ENCODE measurements at regions not wholly inside any gene's neighbourhood (a gene's known extent, or its start where the extent isn't known, plus 50 kb on each side); places are given as distances from the start of the nearest gene placed in this dataset.
"Not testable (repeated sequence)": the region's sequence is repeated elsewhere in the genome, so short reads cannot be mapped to it uniquely, and the experiment has no call there.

DNA sequence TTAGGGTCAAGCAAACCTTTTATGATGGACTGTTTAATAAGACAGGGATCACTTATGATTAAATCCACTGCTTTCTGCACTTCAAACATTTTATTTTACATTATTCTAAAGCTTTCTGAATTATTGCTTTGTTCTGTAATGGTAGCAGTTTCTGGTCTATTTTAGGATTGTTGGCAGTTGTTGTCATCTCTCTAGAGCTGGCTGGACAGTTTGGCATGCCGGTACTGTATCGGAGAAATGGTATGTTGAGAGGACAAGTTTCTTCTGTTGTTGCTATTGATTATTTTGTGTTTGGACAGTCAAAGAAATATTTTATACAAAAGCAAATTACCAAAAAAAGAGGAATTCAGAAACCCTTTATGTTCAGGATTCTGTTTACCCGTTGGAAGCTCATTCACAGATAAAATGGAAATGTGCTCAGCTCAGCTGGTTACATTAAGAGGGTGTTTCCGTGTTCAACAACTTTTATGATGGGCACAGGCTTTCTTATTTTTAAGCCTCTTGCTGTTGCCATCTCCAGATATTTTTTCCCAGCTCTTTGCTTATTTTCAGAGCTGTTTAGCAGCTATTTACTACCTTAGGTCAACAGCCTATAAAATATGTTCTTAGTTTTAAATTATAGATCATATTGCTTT lies 214.6 kb upstream of the IGFBP7 start:
- DNase-seq (ENCODE audit: low read depth), result no peak

DNA sequence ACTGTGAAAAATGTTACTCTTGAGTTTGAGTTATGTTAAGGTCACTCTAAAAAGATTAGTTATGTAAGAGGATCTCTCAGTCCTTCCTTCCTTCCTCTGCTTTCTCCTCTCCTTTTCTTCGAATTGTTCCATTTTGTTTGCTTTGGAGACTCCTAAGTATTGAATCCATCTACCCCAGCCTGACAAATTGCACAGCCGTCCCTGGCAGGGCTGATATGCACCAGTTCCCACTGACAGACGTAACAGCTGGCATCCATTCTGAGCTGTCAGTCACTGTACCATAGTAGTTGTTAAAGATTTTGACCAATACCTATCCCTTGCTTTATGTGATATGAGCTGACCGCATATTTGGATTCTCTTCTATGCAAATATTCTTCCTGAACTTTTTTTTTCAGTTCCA lies 210.7 kb upstream of the IGFBP7 start:
- no peak for DNase-seq (ENCODE audit: low read depth)

DNA sequence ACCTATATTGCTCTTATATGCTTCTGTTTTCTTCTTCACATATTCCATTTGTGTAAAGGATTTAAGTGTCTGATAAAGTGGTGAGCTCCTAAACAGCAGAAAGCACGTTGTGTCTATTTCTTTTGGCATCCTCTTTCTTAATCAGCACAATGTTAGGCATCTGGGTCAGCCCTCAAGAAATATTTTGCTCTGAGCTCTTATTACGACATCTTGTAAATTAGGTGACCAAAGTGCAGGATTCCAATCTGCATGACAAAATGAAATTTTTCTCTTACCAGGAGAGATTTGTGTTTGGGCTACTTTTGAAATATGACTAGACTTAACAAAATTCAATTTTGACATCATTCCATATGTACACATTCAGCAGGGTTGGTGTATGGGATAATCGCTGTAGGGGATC lies 210.0 kb upstream of the IGFBP7 start:
- DNase-seq (ENCODE audit: low read depth), result no peak

DNA sequence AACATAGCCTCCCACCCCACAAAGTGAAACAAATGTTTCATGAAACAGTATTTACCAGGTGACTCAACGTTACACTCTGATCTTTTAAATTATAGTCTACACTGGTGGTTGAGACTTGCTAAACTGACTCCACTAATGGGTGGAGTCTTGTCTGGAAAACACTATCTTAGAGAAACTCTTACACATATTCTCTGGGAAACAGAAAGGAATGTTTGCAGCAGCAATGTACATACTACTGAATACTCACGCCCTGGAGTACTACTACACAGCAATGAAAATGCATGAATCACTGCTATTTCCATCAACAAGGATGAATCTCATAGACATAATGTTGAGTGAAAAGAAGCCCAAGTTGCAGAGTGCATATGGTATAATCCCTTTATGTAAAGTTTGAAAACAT lies 208.5 kb upstream of the IGFBP7 start:
- DNase-seq (ENCODE audit: low read depth), result no peak

DNA sequence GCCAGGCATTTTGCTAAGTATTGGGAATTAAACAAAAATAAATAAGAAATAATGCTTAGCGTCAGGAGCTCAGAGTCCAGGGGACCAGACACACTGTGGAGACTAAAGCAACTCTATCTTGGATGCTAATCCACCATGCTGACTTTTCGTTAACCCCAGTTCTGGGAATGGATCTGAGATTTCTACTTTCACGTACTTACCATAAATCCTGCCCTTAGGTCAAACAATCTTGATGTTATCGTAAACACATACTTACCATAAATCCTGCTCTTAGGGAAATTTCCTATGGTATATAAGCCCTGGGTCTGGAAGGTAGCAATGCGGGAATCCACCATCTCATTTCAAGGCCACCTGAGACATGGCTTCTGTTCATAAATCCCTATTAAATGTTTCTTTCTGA lies 204.5 kb upstream of the IGFBP7 start:
- DNase-seq (ENCODE audit: low read depth), result no peak

DNA sequence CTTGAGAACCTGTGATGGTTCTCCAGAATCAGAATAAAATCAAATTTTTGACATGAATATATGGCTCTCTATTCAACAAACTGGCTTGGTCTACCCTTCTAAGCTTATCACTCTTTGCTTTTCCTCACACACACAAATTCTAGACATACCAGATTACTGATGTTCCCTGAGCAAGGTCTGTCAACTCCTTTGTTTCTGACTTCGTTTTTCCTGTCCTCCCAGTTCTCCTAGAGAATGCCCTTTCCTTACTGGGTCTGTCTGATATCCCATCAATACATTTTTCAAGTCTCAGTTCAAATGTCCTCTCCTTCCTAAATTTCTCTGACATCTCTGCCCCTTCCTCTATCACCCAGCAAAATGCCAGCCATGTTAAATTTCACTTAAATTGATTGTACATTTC lies 202.1 kb upstream of the IGFBP7 start:
- no peak for DNase-seq (ENCODE audit: low read depth)

DNA sequence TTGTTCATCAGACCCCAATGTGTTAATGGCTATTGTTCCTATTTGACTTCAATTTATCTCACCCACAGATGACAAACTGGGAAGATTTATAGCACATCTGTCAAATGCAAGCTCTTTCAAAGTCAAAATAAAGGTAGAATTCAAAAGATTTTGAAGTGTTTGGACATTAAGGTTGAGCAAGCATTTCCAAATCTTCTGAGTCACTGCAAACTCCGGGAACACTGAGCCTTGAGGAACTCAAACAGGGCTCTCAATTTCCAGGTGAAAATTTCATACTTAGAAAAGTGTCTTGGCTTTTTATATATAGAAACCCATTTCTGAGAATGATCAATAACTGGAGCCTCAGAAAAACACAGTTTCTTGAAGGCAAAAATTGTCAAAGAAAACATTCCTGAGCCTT lies 199.5 kb upstream of the IGFBP7 start:
- DNase-seq (ENCODE audit: low read depth), result no peak

DNA sequence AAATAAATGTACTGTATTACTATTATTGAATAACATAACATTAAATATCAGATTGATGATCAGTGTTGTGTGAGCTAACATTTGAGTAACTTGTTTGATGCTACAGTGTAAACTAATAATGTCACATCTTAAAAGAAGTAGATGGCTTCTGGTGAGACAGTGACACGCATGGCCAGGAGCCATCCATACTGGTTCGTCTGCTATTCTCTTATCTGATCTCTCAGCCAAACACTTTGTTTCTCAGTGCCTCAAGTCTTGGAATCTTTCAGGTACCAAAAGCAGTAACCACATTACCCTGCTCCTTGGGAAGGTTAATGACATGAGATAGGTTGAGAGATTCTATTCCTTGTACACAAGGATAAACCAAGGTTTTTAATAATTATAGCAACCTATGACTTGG lies 198.1 kb upstream of the IGFBP7 start:
- DNase-seq (ENCODE audit: low read depth), result no peak

DNA sequence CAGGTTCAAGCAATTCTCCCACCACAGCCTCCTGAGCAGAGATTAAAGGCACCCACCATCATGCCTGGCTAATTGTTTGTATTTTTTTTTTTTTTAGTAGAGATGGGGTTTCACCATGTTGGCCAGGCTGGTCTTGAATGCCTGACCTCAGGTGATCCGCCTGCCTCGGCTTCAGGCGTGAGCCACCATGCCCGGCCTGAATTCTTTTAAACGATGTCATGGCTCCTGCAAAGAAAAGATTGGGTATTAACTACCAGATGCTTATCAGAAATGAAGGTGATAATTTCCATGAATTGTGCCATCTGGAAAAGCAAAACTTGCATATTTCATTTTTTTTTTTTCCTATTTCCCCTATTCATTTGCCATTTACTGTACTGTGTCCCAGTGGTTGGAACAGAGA lies 195.7 kb upstream of the IGFBP7 start:
- no peak for DNase-seq (ENCODE audit: low read depth)

DNA sequence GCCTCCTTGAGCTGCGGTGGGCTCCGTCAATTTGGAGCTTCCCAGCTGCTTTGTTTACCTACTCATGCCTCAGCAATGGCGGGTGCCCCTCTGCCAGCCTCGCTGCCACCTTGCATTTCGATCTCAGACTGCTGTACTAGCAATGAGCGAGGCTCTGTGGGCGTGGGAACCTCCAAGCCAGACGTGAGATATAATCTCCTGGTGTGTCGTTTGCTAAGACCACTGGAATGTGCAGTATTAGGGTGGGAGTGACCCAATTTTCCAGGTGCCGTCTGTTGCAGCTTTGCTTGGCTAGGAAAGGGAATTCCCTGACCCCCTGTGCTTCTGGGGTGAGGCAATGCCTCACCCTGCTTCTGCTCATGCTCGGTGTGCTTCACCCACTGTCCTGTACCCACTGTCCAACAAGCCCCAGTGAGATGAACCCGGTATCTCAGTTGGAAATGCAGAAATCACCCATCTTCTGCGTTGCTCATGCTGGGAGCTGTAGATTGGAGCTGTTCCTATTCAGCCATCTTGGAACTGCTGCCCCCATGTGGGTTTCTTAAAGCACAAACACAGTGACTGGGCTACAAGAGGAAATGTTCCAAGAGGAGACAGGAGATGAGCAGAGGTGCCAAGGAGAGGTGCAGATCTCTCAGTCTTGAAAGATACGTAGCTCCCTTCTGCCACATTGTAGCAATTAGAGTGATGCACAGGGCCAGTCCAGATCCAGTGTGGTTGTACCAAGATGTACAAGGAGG lies 193.0 kb upstream of the IGFBP7 start:
- no peak for DNase-seq (ENCODE audit: low read depth)

DNA sequence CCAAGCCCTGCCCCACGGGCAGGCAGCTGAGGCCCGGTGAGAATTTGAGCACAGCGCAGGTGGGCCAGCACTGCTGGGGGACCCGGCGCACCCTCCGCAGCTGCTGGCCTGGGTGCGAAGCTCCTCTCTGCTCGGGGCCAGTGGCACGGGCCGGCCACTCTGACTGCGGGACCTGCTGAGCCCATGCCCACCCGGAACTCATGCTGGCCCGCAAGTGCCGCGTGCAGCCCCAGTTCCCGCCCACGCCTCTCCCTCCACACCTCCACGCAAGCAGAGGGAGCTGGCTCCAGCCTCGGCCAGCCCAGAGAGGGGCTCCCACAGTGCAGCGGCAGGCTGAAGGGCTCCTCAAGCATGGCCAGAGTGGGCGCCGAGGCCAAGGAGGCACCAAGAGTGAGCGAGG lies 190.1 kb upstream of the IGFBP7 start:
- not testable (repeated sequence) for DNase-seq (ENCODE audit: low read depth)

DNA sequence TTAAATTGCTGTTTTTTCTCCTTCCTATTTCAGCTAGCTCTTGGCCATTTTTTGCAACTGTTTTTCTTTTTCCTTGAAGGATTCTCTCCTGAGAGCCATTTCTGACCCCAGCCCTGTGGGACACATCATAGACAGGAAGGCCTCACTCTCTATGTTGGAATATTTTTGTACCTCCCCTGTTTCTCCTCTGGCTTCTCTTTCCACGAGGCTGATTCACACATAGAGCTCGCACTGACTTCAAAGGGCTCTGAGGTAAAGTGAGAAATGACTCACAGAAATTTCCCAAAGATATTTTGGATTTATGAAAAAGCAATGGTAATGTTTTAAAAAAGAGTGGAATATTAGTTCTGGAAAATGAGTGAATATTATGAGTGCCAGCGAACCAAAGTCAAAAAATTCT lies 181.7 kb upstream of the IGFBP7 start:
- DNase-seq (ENCODE audit: low read depth), result no peak

DNA sequence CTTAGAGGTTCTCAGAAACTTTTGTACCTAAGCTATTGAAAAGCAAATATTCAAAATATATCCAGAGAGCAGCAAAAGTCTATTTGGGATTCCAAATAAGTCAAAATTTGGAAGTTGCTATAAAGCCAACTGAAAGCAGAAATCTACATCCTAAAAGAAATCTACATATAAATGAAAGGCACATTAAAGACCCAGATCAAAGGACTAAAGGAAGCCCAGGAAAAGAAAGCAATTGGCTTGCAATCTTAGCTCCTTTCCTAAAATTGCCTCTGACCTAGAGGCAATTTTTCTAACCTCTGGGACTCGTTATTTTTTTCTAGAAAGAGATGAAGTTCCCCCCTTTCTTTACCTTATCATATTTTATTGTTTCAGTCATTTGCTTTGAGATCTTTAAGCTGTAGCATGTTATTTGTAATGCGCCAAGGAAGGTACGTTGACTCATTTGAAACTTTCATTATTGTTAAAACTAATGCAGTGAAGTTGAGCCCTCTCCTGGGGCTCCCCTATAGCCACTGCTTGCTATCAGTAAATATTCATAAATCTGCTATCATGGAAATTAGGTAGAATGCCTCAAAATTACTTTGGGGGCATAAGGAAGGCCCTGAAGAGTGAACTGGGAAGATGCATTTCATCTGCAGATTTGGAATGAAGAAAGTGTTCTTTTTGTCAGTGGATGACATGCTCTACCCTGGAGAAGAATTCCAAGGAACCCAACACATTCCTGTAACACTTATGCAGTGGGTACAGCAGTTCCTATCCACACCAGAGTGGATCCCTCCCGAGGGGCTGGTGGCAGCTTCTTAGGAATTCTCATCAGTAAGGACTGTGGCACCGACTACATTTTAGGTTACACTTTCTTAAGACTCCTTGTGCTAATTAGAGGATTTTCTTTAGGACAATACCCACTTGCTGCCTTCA lies 177.8 kb upstream of the IGFBP7 start:
- DNase-seq (ENCODE audit: low read depth), result no peak

DNA sequence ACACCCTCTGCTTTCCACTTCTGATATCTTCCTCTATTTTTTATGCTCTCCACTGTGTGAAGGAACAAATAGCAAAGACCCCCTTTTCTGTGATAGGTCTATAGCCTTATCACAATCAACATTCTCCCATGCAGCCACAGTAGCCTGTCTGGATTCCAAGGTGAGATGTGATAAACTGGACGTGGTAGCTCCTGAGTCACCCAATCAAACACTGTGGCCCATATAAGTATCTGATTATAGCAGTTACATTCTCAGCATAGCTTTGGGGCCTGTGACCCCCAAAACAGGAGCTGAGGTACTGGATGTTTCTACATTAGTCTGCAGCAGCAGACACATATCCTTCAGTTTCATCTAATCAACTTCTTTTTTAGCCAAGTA lies 172.7 kb upstream of the IGFBP7 start:
- DNase-seq (ENCODE audit: low read depth), result no peak

DNA sequence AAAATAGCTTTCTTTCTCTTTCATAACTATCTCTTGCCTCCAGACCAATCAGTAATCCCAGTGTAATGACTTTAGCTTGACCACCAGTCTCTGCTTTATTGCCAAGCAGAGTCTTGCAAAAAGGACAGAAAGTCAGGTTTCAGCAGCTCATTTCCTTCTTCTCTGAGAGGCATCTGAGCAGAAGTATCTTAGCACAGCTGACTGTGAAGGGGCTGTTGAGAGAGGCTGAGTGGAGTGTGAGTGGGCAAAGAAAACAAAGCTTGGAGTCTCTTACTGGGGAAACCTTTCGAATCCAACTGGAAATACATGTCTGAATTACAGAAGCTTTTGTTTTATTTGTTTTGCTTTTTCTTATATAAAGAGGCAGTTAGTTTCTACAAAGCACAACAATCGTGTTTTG lies 170.3 kb upstream of the IGFBP7 start:
- no peak for DNase-seq (ENCODE audit: low read depth)

DNA sequence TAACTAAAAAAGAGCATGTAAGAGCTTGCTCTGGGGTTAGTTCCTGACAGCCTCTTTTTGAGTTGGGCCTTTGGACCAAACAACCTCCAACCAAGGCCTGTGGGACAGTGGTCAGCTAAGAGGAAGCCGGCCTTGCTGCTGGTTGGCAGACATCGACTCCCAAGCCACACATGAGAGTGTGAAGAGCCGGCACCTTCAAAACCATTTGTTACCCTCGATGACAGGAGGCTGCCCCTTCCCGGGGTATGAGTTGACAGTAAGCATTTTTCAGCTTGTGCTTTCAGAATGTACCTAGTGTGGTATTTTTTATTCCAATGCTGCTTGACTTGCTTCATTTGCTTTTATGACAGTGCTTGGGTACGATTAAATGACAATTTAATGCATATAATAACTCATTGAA lies 168.6 kb upstream of the IGFBP7 start:
- no peak for DNase-seq (ENCODE audit: low read depth)

DNA sequence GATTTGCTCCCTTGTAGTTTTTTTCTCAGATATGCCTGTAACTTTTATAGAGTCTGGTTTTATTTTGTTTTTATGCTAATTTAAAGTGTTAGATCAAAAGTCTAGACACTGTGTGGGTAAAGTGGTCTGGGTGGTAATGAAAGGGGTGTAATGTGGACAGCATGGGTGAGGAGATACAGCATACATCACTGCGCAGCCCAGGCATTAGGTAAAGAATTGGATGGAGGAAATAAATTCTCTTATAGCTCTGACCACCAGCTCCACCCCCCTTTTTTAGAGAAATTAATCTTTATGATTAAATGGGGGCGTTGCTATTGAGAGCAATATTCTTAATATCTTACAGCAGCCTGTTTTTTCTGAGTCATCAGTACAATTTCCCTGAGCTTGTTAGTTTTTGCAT lies 163.9 kb upstream of the IGFBP7 start:
- no peak for DNase-seq (ENCODE audit: low read depth)

DNA sequence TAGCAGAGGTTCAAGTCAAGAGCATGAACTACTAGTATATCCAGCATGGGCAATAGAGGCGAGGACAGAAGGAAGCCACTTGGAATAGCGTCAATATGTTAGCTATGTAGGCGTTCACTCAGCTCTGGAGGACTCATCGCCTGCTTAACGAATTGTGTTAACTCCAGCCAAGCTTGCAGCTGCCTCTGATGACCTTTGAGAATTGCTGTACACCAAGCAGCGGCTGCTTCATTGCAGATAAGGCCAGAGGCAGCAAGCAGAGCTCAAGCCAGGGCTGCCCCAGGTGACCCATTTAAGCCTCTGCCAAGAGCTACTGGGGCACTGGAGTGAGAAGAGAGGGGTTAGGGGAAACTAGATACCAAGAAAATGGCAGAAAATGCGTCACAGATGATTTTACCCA lies 160.2 kb upstream of the IGFBP7 start:
- DNase-seq (ENCODE audit: low read depth), result no peak

DNA sequence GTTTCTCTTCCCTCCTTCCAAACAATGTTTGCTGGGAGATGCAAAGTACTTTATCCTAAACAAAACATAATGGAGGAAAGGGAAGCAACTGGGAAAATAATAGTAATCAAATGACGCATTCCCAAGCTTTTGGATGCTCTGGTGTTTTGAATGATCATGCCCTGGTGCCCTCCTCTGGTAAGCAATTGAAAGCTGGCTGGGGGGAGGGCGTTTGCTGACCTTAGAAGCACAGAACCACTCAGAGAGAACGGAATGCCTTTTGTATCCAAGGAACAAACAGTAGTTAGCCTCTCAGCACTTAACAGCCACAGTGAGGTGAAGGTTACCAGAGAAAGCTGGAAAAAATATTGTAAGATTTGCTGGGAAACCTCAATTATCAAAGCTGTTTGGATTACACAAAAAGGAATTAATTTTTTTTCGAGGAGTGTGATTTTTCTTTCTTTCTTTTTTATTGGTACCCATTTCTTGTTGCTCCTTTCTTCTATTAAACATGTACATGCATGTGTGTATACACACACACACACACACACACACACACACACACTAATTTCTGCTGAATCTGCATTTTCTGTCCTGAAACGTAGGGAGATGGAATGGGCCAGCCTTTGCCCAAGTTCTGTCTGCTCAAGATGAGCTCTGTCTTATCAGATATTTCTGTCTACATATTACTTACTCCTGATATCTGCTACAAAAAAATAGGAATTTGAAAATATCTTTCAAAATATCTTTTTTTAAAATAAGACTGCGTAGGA lies 155.8 kb upstream of the IGFBP7 start:
- DNase-seq (ENCODE audit: low read depth), result no peak

DNA sequence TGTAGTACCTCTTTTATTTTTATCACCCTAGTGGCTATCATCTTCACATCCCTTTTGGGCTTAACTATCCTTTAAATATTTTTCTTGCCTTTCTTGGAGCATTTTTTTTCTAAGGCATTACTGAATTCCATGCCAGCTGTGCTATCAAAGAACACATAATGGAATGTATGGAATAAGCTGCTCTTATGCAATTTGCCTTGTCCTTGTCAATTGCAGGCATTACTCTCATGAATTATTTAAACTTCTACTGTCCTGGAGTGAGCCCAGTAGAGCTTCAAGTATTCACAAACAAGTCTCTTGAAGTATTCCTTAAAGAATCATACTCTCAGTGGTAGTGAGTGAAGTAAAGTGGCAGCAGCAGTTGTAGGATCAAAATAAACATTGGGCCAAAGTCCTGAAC lies 144.6 kb upstream of the IGFBP7 start:
- DNase-seq (ENCODE audit: low read depth), result no peak

DNA sequence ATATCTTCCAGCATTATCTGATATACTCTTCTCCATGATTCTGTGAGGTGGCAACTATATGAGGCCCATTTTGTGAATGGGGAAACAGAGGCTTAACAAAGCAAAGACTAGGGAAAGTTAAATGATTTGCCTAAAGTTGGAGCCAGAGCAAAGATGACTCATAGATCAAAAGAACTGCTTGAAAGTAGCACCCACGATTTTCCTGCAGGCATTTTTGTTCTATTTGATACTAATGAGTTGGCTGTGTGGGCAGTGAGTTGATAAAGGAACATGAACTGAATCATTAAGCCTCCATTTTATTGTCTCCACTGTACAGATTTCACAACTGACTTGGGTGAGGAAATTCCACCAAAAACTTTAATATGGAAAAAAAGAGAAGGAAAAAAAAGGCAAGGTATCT lies 138.9 kb upstream of the IGFBP7 start:
- DNase-seq (ENCODE audit: low read depth), result no peak

DNA sequence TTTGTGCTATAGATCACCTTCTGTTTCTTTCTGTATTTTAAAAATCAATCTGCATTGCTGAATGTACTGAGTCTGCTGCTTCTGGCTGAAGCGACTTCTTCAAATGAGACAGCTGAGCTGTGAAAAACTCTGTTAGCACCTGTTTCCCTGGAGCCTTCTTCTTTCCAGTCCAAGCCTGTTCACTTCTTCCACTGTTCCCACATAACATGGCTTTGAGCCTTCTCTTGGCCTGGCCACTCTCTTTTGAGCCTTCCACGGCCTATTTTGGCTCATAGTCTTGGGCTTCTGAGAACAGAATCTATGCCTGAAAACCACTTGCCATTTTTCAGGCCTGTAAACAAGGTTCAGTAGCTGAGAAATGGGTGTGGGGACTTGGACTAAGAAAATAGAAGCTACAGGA lies 132.9 kb upstream of the IGFBP7 start:
- no peak for DNase-seq (ENCODE audit: low read depth)
